GM19395 (cell line): ENCODE measurements at regions not wholly inside any gene's neighbourhood (a gene's known extent, or its start where the extent isn't known, plus 50 kb on each side); places are given as distances from the start of the nearest gene placed in this dataset.
"Not testable (repeated sequence)": the region's sequence is repeated elsewhere in the genome, so short reads cannot be mapped to it uniquely, and the experiment has no call there.

Source experiments
- ATAC-seq: cut with Tn5 transposase; IDR thresholded peaks from one replicate; pipeline ENCODE4 v1.9.1; 2021; ENCODE audit warnings: mild to moderate bottlenecking, moderate library complexity; ENCODE audit not compliant: unreplicated experiment

- ATAC-seq: not testable (repeated sequence)
These were observed 405.2 kb upstream of the MAP2 start for GRCh38 chr2:209018633-209019032.

GRCh38 chr2:209029249-209029648 is 394.6 kb upstream of the MAP2 start:
- ATAC-seq: no peak

GRCh38 chr2:209044307-209044706 is 379.5 kb upstream of the MAP2 start:
- no peak for ATAC-seq

GRCh38 chr2:209046163-209046562 is 377.7 kb upstream of the MAP2 start:
- ATAC-seq: no peak

GRCh38 chr2:209049608-209050007 is 374.2 kb upstream of the MAP2 start:
- ATAC-seq: no peak

GRCh38 chr2:209062210-209062609 is 361.6 kb upstream of the MAP2 start:
- ATAC-seq: no peak

GRCh38 chr2:209070262-209070661 is 353.6 kb upstream of the MAP2 start:
- no peak for ATAC-seq

GRCh38 chr2:209073151-209073550 is 350.7 kb upstream of the MAP2 start:
- ATAC-seq: no peak

- ATAC-seq: no peak
These were observed 349.1 kb upstream of the MAP2 start for GRCh38 chr2:209074711-209075110.

- ATAC-seq: no peak
These were observed 347.7 kb upstream of the MAP2 start for GRCh38 chr2:209076151-209076550.

- ATAC-seq: no peak
These were observed 337.1 kb upstream of the MAP2 start for GRCh38 chr2:209086761-209087160.

- ATAC-seq: no peak
These were observed 332.8 kb upstream of the MAP2 start for GRCh38 chr2:209091056-209091455.

- ATAC-seq: no peak
These were observed 329.6 kb upstream of the MAP2 start for GRCh38 chr2:209094221-209094620.

- ATAC-seq: no peak
These were observed 328.4 kb upstream of the MAP2 start for GRCh38 chr2:209095432-209095831.

- ATAC-seq: no peak
These were observed 326.7 kb upstream of the MAP2 start for GRCh38 chr2:209097168-209097567.

GRCh38 chr2:209102319-209102718 is 321.5 kb upstream of the MAP2 start:
- ATAC-seq: no peak

- ATAC-seq: no peak
These were observed 310.8 kb upstream of the MAP2 start for GRCh38 chr2:209113026-209113425.

GRCh38 chr2:209114588-209115240 is 309.1 kb upstream of the MAP2 start:
- no peak for ATAC-seq

- ATAC-seq: peak; percentile 98
These were observed 302.2 kb upstream of the MAP2 start for GRCh38 chr2:209121691-209122090.

- ATAC-seq: no peak
These were observed 298.6 kb upstream of the MAP2 start for GRCh38 chr2:209125291-209125690.

GRCh38 chr2:209138079-209138478 is 285.8 kb upstream of the MAP2 start:
- ATAC-seq: no peak

GRCh38 chr2:209141142-209141541 is 282.7 kb upstream of the MAP2 start:
- ATAC-seq: no peak

GRCh38 chr2:209141818-209142217 is 282.0 kb upstream of the MAP2 start:
- ATAC-seq: no peak
